ENCODE measurements at regions not wholly inside any gene's neighbourhood (a gene's known extent, or its start where the extent isn't known, plus 50 kb on each side); places are given as distances from the start of the nearest gene placed in this dataset.

GRCh38 chr5:14062178-14062577, 81.0 kb upstream of the TRIO start:
- WGBS (ENCODE audit: insufficient coverage, low coverage, low lambda C conversion rate, missing lambda C conversion rate) = 54% methylated on average over 2 of the region's 2 CpGs
- DNase-seq (no peak), ATAC-seq (no peak)
- TF ChIP-seq CTCF (IDR thresholded peaks at IDR 0.05) (no peak), POLR2A (IDR thresholded peaks at IDR 0.05) (no peak)
- H3K4me1 ChIP-seq = no peaks in the 10 kb centered on the region
- no peaks in the 10 kb centered on the region for H3K36me3 ChIP-seq
- H3K27me3 ChIP-seq = no peaks in the 10 kb centered on the region
- intact Hi-C loops (cut with DNase I) = no loop called here
- no peaks in the 10 kb centered on the region for H3K9me3 ChIP-seq
- no peak overlapping the region for H3K27ac ChIP-seq
- H3K4me3 ChIP-seq = no peak overlapping the region

- 70% methylated on average over 2 of the region's 5 CpGs for WGBS (ENCODE audit: insufficient coverage, low coverage, low lambda C conversion rate, missing lambda C conversion rate)
- no peaks in the 10 kb centered on the region for H3K4me1 ChIP-seq
- H3K36me3 ChIP-seq = no peaks in the 10 kb centered on the region
- DNase-seq (no peak), ATAC-seq (no peak)
- H3K4me3 ChIP-seq = no peak overlapping the region
- TF ChIP-seq CTCF (IDR thresholded peaks at IDR 0.05) (no peak), POLR2A (IDR thresholded peaks at IDR 0.05) (no peak)
- H3K27me3 ChIP-seq = no peaks in the 10 kb centered on the region
- no peaks in the 10 kb centered on the region for H3K9me3 ChIP-seq
- intact Hi-C loops (cut with DNase I) = no loop called here
- H3K27ac ChIP-seq = no peak overlapping the region
Measured at GRCh38 chr5:14061106-14061505, 82.0 kb upstream of the TRIO start.

GRCh38 chr5:14060218-14060617, 82.9 kb upstream of the TRIO start:
- Histone ChIP-seq H3K4me1 (no peaks in the 10 kb centered on the region), H3K27me3 (no peaks in the 10 kb centered on the region), H3K4me3 (no peak overlapping the region), H3K36me3 (no peaks in the 10 kb centered on the region), H3K9me3 (no peaks in the 10 kb centered on the region), H3K27ac (no peak overlapping the region)
- ATAC-seq (no peak), DNase-seq (no peak)
- 59% methylated on average over 3 of the region's 3 CpGs for WGBS (ENCODE audit: insufficient coverage, low coverage, low lambda C conversion rate, missing lambda C conversion rate)
- TF ChIP-seq CTCF (IDR thresholded peaks at IDR 0.05) (no peak), POLR2A (IDR thresholded peaks at IDR 0.05) (no peak)
- intact Hi-C loops (cut with DNase I) = no loop called here

GRCh38 chr5:14059810-14060209, 83.3 kb upstream of the TRIO start:
- Histone ChIP-seq H3K27ac (no peak overlapping the region), H3K36me3 (no peaks in the 10 kb centered on the region), H3K4me3 (no peak overlapping the region), H3K9me3 (no peaks in the 10 kb centered on the region), H3K27me3 (no peaks in the 10 kb centered on the region), H3K4me1 (no peaks in the 10 kb centered on the region)
- intact Hi-C loops (cut with DNase I) = no loop called here
- ATAC-seq (no peak), DNase-seq (no peak)
- WGBS (ENCODE audit: insufficient coverage, low coverage, low lambda C conversion rate, missing lambda C conversion rate) = 94% methylated on average over 2 of the region's 2 CpGs
- TF ChIP-seq CTCF (IDR thresholded peaks at IDR 0.05) = no peak
- no peak for TF ChIP-seq POLR2A (IDR thresholded peaks at IDR 0.05)

GRCh38 chr5:14057289-14057688, 85.9 kb upstream of the TRIO start:
- no peak for DNase-seq
- Histone ChIP-seq H3K27me3 (no peaks in the 10 kb centered on the region), H3K27ac (no peak overlapping the region), H3K36me3 (no peaks in the 10 kb centered on the region), H3K4me3 (no peak overlapping the region), H3K4me1 (no peaks in the 10 kb centered on the region), H3K9me3 (no peaks in the 10 kb centered on the region)
- 45% methylated on average over 7 of the region's 7 CpGs for WGBS (ENCODE audit: insufficient coverage, low coverage, low lambda C conversion rate, missing lambda C conversion rate)
- no peak for ATAC-seq
- TF ChIP-seq CTCF (IDR thresholded peaks at IDR 0.05) (no peak), POLR2A (IDR thresholded peaks at IDR 0.05) (no peak)
- intact Hi-C loops (cut with DNase I) = no loop called here

All from right lobe of liver (tissue), 6 donors.